Fibroblast of lung (primary cell): ENCODE measurements at regions not wholly inside any gene's neighbourhood (a gene's known extent, or its start where the extent isn't known, plus 50 kb on each side); places are given as distances from the start of the nearest gene placed in this dataset.

Experiments
- EZH2 ChIP-seq: IDR thresholded peaks from 2 replicates; pipeline ENCODE4 v1.5.1; 2012; ENCODE audit warnings: low read length, control low read depth, mild to moderate bottlenecking; ENCODE audit errors: missing control alignments
- TF ChIP-seq, protein P1 (sequence below), 2 donors: IDR thresholded peaks in 1 of 2; conservative IDR thresholded peaks in 1 of 2; 1 replicate in 1 of 2; 2 replicates in 1 of 2; pipeline ENCODE4 v1.5.1; 2011 to 2012; ENCODE audit warnings: low read length in 2 of 2, control low read depth in 1 of 2, inconsistent platforms in 1 of 2, low read depth in 1 of 2, mild to moderate bottlenecking in 1 of 2

GRCh38 chr4:112855058-112855457 is 194.4 kb upstream of the ANK2 start:
- TF ChIP-seq, protein P1, sequence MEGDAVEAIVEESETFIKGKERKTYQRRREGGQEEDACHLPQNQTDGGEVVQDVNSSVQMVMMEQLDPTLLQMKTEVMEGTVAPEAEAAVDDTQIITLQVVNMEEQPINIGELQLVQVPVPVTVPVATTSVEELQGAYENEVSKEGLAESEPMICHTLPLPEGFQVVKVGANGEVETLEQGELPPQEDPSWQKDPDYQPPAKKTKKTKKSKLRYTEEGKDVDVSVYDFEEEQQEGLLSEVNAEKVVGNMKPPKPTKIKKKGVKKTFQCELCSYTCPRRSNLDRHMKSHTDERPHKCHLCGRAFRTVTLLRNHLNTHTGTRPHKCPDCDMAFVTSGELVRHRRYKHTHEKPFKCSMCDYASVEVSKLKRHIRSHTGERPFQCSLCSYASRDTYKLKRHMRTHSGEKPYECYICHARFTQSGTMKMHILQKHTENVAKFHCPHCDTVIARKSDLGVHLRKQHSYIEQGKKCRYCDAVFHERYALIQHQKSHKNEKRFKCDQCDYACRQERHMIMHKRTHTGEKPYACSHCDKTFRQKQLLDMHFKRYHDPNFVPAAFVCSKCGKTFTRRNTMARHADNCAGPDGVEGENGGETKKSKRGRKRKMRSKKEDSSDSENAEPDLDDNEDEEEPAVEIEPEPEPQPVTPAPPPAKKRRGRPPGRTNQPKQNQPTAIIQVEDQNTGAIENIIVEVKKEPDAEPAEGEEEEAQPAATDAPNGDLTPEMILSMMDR (conservative IDR thresholded peaks at IDR 0.05 in 1 of 2, IDR thresholded peaks at IDR 0.05 in 1 of 2; ENCODE audit: low read depth in 1 of 2, low read length in 2 of 2), result no peak
- no peak for TF ChIP-seq EZH2
